ENCODE measurements at regions not wholly inside any gene's neighbourhood (a gene's known extent, or its start where the extent isn't known, plus 50 kb on each side); places are given as distances from the start of the nearest gene placed in this dataset.

- Histone ChIP-seq H3K27ac (ENCODE audit: insufficient read depth, low read depth, low read length) (no peak overlapping the region), H3K4me2 (ENCODE audit: insufficient read depth, low read length) (no peak overlapping the region), H3K9me3 (replicated peaks; ENCODE audit: control insufficient read depth, insufficient read depth, low read length) (no peaks in the 10 kb centered on the region), H3K9me1 (replicated peaks; ENCODE audit: control insufficient read depth, extremely low read depth, insufficient read depth, low read length) (no peaks in the 10 kb centered on the region), H3K4me3 (replicated peaks in 1 of 3; ENCODE audit: insufficient read depth in 1 of 3, low read depth in 1 of 3, low read length in 3 of 3) (no peak overlapping the region), H4K20me1 (replicated peaks; ENCODE audit: control insufficient read depth, extremely low read depth, insufficient read depth, low read length) (no peaks in the 10 kb centered on the region), H3K9ac (replicated peaks; ENCODE audit: extremely low read depth, insufficient read depth, low read length) (no peak overlapping the region), H3K79me2 (ENCODE audit: control insufficient read depth, insufficient read depth, low read length) (no peaks in the 10 kb centered on the region), H3K36me3 (ENCODE audit: control insufficient read depth in 2 of 2, extremely low read depth in 1 of 2, insufficient read depth in 2 of 2, low read length in 2 of 2) (no peaks in the 10 kb centered on the region), H2AFZ (ENCODE audit: low read depth, low read length) (peak overlapping the region; percentile 55), H3K4me1 (ENCODE audit: control insufficient read depth, extremely low read depth, insufficient read depth, low read length) (peaks cover 8% of the 10 kb centered on the region), H3K27me3 (ENCODE audit: control insufficient read depth in 2 of 2, insufficient read depth in 2 of 2, low read length in 2 of 2) (no peaks in the 10 kb centered on the region)
- TF ChIP-seq GATA2 (IDR thresholded peaks at IDR 0.05; ENCODE audit: insufficient read depth, insufficient read length, low read depth, low read length): peak; percentile 69
- TF ChIP-seq CTCF (IDR thresholded peaks at IDR 0.05; ENCODE audit: extremely low read depth in 1 of 2, insufficient read depth in 1 of 2, low read depth in 1 of 2, low read length in 2 of 2): peak; percentile 65 to 69
- TF ChIP-seq MAX (IDR thresholded peaks at IDR 0.05; ENCODE audit: insufficient read depth, insufficient read length): no peak
- ChIA-PET CTCF (interaction anchor here (0.7 to 4.8 kb wide), 16 partner anchors 8 to 287 kb away, joined by 3 to 96 read pairs (median 4); partner anchors contain the start of gene UNC5CL), POLR2A (no interaction called here)
- dilution Hi-C loops (cut with MboI; ENCODE audit: extremely low pct_ligation_motif_present, low sequenced_read_pairs) (no loop called here), intact Hi-C loops (cut with micrococcal nuclease) (loop anchor here (1.0 kb wide), 6 partner anchors 11 to 172 kb away; no protein-coding TSS in a partner anchor)
- DNase-seq (ENCODE audit: low read depth, low spot score) (peak; percentile 68), FAIRE-seq (peak; percentile 77)
- BruUV-seq (replicated peaks): no TSS peak
These were observed 143.8 kb downstream of the UNC5CL start for GRCh38 chr6:40894962-40895799.

GRCh38 chr6:40893021-40893420 is 146.0 kb downstream of the UNC5CL start:
- H4K20me1 ChIP-seq (replicated peaks; ENCODE audit: control insufficient read depth, extremely low read depth, insufficient read depth, low read length): no peaks in the 10 kb centered on the region
- ChIA-PET CTCF (interaction anchor here (1.6 to 4.8 kb wide), 3 partner anchors 15 to 136 kb away, joined by 3 to 96 read pairs (median 13); no protein-coding TSS in a partner anchor), POLR2A (no interaction called here)
- H2AFZ ChIP-seq (ENCODE audit: low read depth, low read length): no peak overlapping the region
- H3K27ac ChIP-seq (ENCODE audit: insufficient read depth, low read depth, low read length): no peak overlapping the region
- no peak overlapping the region for H3K9ac ChIP-seq (replicated peaks; ENCODE audit: extremely low read depth, insufficient read depth, low read length)
- intact Hi-C loops (cut with micrococcal nuclease): no loop called here
- no peak for TF ChIP-seq EZH2 (IDR thresholded peaks at IDR 0.05; ENCODE audit: borderline replicate concordance, low read depth, low read length, severe bottlenecking)
- DNase-seq (ENCODE audit: low read depth, low spot score) (no peak), FAIRE-seq (no peak)
- dilution Hi-C loops (cut with MboI; ENCODE audit: extremely low pct_ligation_motif_present, low sequenced_read_pairs): no loop called here
- H3K9me1 ChIP-seq (replicated peaks; ENCODE audit: control insufficient read depth, extremely low read depth, insufficient read depth, low read length): no peaks in the 10 kb centered on the region
- H3K4me1 ChIP-seq (ENCODE audit: control insufficient read depth, extremely low read depth, insufficient read depth, low read length): peaks cover 8% of the 10 kb centered on the region
- H3K27me3 ChIP-seq (ENCODE audit: control insufficient read depth in 2 of 2, insufficient read depth in 2 of 2, low read length in 2 of 2): peaks cover 0 to 5% of the 10 kb centered on the region in 2 experiments
- H3K4me2 ChIP-seq (ENCODE audit: insufficient read depth, low read length): no peak overlapping the region
- no peak overlapping the region for H3K4me3 ChIP-seq (replicated peaks in 1 of 3; ENCODE audit: insufficient read depth in 1 of 3, low read depth in 1 of 3, low read length in 3 of 3)
- BruUV-seq (replicated peaks): no TSS peak
- H3K36me3 ChIP-seq (ENCODE audit: control insufficient read depth in 2 of 2, extremely low read depth in 1 of 2, insufficient read depth in 2 of 2, low read length in 2 of 2): no peaks in the 10 kb centered on the region
- H3K9me3 ChIP-seq (replicated peaks; ENCODE audit: control insufficient read depth, insufficient read depth, low read length): no peaks in the 10 kb centered on the region
- no peaks in the 10 kb centered on the region for H3K79me2 ChIP-seq (ENCODE audit: control insufficient read depth, insufficient read depth, low read length)
